Peyer's patch (tissue), 4 donors: ENCODE measurements at regions not wholly inside any gene's neighbourhood (a gene's known extent, or its start where the extent isn't known, plus 50 kb on each side); places are given as distances from the start of the nearest gene placed in this dataset.

Experiments
- POLR2A ChIP-seq, 2 donors: fragments of 450-650 bp; IDR thresholded peaks; one replicate each; pipeline ENCODE4 v1.5.1; 2017; ENCODE audit warnings: antibody characterized with exemption in 2 of 2, mild to moderate bottlenecking in 2 of 2, moderate library complexity in 2 of 2
- TF ChIP-seq, protein P1 (sequence below), 6 experiments: fragments of 450-650 bp in 4 of 6; fragments of 200-600 bp in 2 of 6; sonication (generic) in 1 of 6; IDR thresholded peaks; one replicate each; pipeline ENCODE4 v1.5.1; 2017 to 2019; ENCODE audit warnings: antibody characterized with exemption in 6 of 6, mild to moderate bottlenecking in 3 of 6, moderate library complexity in 1 of 6

GRCh38 chr9:103755986-103756385 lies 338.1 kb upstream of the SMC2 start:
- no peak for TF ChIP-seq POLR2A (IDR thresholded peaks at IDR 0.05)
- TF ChIP-seq, protein P1, sequence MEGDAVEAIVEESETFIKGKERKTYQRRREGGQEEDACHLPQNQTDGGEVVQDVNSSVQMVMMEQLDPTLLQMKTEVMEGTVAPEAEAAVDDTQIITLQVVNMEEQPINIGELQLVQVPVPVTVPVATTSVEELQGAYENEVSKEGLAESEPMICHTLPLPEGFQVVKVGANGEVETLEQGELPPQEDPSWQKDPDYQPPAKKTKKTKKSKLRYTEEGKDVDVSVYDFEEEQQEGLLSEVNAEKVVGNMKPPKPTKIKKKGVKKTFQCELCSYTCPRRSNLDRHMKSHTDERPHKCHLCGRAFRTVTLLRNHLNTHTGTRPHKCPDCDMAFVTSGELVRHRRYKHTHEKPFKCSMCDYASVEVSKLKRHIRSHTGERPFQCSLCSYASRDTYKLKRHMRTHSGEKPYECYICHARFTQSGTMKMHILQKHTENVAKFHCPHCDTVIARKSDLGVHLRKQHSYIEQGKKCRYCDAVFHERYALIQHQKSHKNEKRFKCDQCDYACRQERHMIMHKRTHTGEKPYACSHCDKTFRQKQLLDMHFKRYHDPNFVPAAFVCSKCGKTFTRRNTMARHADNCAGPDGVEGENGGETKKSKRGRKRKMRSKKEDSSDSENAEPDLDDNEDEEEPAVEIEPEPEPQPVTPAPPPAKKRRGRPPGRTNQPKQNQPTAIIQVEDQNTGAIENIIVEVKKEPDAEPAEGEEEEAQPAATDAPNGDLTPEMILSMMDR (IDR thresholded peaks at IDR 0.05) = no peak
